CD4-positive, alpha-beta T cell (primary cell): ENCODE measurements at regions not wholly inside any gene's neighbourhood (a gene's known extent, or its start where the extent isn't known, plus 50 kb on each side); places are given as distances from the start of the nearest gene placed in this dataset.

Experiments
- ATAC-seq: fragments of 200-7000 bp; cut with Tn5 transposase; one replicate; pipeline ENCODE4 v1.10.0; 2022; ENCODE audit warnings: mild to moderate bottlenecking; ENCODE audit not compliant: poor library complexity
- CTCF ChIA-PET: fragments of 350-600 bp; sonication (Branson Sonifier 250); formaldehyde crosslinking; loops from one replicate; lab custom pipeline; 2021; ENCODE audit warnings: antibody characterized with exemption, inconsistent platforms; lab: Charles Lee
- POLR2A ChIA-PET: fragments of 350-600 bp; sonication (Branson Sonifier 250); formaldehyde crosslinking; loops from one replicate; lab custom pipeline; 2021; ENCODE audit warnings: antibody characterized with exemption, inconsistent platforms; lab: Charles Lee
- DNase-seq, 14 experiments: peaks; one replicate each; pipeline ENCODE4 v3.0.0-alpha.2; 2013 to 2020; ENCODE audit warnings: mixed read lengths in 2 of 14
- H3K27ac ChIP-seq, 2 donors: one replicate each; pipeline versions ENCODE4 v1.5.1 to v1.7.0; 2013; ENCODE audit warnings: low read length in 2 of 2, low read depth in 1 of 2, mild to moderate bottlenecking in 1 of 2
- H3K27me3 ChIP-seq, 2 experiments: 1 replicate in 1 of 2; 2 replicates in 1 of 2; pipeline versions ENCODE4 v1.6.1 to v1.7.0; 2013; ENCODE audit warnings: low read length in 2 of 2, control low read depth in 1 of 2, mild to moderate bottlenecking in 1 of 2, moderate library complexity in 1 of 2; ENCODE audit not compliant: insufficient read depth in 2 of 2, control insufficient read depth in 1 of 2
- H3K36me3 ChIP-seq: one replicate; pipeline ENCODE4 v1.6.1; 2013; ENCODE audit warnings: low read length, control low read depth; ENCODE audit not compliant: insufficient read depth
- H3K4me1 ChIP-seq: one replicate; pipeline ENCODE4 v1.6.1; 2013; ENCODE audit warnings: low read length, control low read depth; ENCODE audit not compliant: insufficient read depth
- H3K4me3 ChIP-seq: one replicate; pipeline ENCODE4 v1.5.1; 2013; ENCODE audit warnings: mild to moderate bottlenecking, low read length, moderate library complexity
- H3K9me3 ChIP-seq, 2 experiments: 1 replicate in 1 of 2; 2 replicates in 1 of 2; pipeline versions ENCODE4 v1.6.1 to v1.7.0; 2013; ENCODE audit warnings: low read length in 2 of 2, mild to moderate bottlenecking in 2 of 2, control low read depth in 1 of 2, moderate library complexity in 1 of 2; ENCODE audit not compliant: control insufficient read depth in 1 of 2, insufficient read depth in 1 of 2
- H3K27ac Mint-ChIP-seq: one replicate; pipeline ENCODE4 v1.8.0; 2020; ENCODE audit warnings: mixed read lengths
- H3K27me3 Mint-ChIP-seq: one replicate; pipeline ENCODE4 v1.8.0; 2021; ENCODE audit warnings: mixed read lengths
- H3K36me3 Mint-ChIP-seq: one replicate; pipeline ENCODE4 v1.8.0; 2021; ENCODE audit warnings: low read depth, mixed read lengths
- H3K4me1 Mint-ChIP-seq: one replicate; pipeline ENCODE4 v1.8.0; 2021; ENCODE audit warnings: low read depth, mixed read lengths
- H3K4me3 Mint-ChIP-seq: one replicate; pipeline ENCODE4 v1.8.0; 2020; ENCODE audit warnings: mild to moderate bottlenecking, mixed read lengths
- H3K9me3 Mint-ChIP-seq: one replicate; pipeline ENCODE4 v1.8.0; 2020; ENCODE audit warnings: mixed read lengths
- intact Hi-C, 2 experiments: fragments of 100-400 bp; cut with DNase I in 1 of 2; cut with micrococcal nuclease in 1 of 2; formaldehyde crosslinking; loops; one replicate each; pipeline versions ENCODE4 v1.15.1 to v1.9.0; 2023 to 2025; cut with DNase I, micrococcal nuclease
- TF ChIP-seq, protein P1 (sequence below): fragments of 200-600 bp; IDR thresholded peaks from one replicate; pipeline ENCODE4 v1.8.0; 2022; ENCODE audit warnings: antibody characterized with exemption, mild to moderate bottlenecking

DNA sequence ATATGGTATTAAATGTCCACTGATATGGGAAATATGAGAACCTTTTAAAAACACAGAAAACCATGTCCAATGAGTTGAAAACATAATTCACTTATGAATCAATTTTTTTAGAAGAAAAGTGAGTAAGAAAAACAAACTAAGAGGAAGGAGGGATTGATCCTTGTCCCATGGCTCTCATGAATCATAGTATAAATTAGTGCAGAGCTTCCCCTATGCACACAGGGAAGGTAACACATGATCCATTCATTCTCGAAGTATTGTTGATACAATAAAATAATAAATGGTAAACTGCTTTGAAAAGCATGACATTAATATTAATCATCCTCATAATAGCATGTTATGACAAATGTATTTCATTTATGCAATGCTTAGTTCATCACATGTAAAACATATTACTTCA is 872.0 kb upstream of the CNTNAP5 start:
- ChIA-PET POLR2A (no interaction called here), CTCF (no interaction called here)
- Mint-ChIP-seq H3K4me1 (no peaks in the 10 kb centered on the region), H3K36me3 (no peaks in the 10 kb centered on the region), H3K27ac (no peak overlapping the region), H3K9me3 (peaks cover 9% of the 10 kb centered on the region), H3K27me3 (no peaks in the 10 kb centered on the region), H3K4me3 (no peak overlapping the region)
- TF ChIP-seq, protein P1, sequence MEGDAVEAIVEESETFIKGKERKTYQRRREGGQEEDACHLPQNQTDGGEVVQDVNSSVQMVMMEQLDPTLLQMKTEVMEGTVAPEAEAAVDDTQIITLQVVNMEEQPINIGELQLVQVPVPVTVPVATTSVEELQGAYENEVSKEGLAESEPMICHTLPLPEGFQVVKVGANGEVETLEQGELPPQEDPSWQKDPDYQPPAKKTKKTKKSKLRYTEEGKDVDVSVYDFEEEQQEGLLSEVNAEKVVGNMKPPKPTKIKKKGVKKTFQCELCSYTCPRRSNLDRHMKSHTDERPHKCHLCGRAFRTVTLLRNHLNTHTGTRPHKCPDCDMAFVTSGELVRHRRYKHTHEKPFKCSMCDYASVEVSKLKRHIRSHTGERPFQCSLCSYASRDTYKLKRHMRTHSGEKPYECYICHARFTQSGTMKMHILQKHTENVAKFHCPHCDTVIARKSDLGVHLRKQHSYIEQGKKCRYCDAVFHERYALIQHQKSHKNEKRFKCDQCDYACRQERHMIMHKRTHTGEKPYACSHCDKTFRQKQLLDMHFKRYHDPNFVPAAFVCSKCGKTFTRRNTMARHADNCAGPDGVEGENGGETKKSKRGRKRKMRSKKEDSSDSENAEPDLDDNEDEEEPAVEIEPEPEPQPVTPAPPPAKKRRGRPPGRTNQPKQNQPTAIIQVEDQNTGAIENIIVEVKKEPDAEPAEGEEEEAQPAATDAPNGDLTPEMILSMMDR: no peak
- Histone ChIP-seq H3K36me3 (no peaks in the 10 kb centered on the region), H3K27me3 (no peaks in the 10 kb centered on the region), H3K27ac (no peak overlapping the region), H3K9me3 (no peaks in the 10 kb centered on the region), H3K4me3 (no peak overlapping the region), H3K4me1 (no peaks in the 10 kb centered on the region)
- no peak for ATAC-seq
- no peak for DNase-seq
- intact Hi-C loops: no loop called here

DNA sequence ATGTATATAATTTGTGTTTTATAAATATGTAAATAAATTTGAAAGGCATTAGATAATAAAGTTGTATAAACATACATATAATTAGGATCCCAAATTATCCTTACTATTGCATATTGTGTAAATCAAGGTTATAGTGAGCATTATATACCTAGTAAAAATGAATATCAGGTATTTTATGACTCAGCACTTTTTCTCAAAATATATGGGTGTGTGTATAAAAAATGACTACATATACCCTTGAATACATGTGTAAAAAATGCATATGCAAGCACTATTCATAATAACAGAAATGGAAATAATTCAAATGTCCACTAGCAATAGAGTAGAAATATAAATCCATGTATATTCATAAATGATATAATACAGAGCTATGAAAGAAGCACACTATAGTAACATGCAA is 870.9 kb upstream of the CNTNAP5 start:
- ChIA-PET CTCF (no interaction called here), POLR2A (no interaction called here)
- TF ChIP-seq, protein P1: no peak
- Histone ChIP-seq H3K4me1 (no peaks in the 10 kb centered on the region), H3K27me3 (no peaks in the 10 kb centered on the region), H3K9me3 (no peaks in the 10 kb centered on the region), H3K36me3 (no peaks in the 10 kb centered on the region), H3K27ac (no peak overlapping the region), H3K4me3 (no peak overlapping the region)
- DNase-seq (no peak), ATAC-seq (no peak)
- no peaks in the 10 kb centered on the region for H3K36me3 Mint-ChIP-seq
- no peaks in the 10 kb centered on the region for H3K4me1 Mint-ChIP-seq
- H3K9me3 Mint-ChIP-seq: peaks cover 6% of the 10 kb centered on the region
- intact Hi-C loops: no loop called here
- no peak overlapping the region for H3K4me3 Mint-ChIP-seq
- H3K27me3 Mint-ChIP-seq: no peaks in the 10 kb centered on the region
- no peak overlapping the region for H3K27ac Mint-ChIP-seq

DNA sequence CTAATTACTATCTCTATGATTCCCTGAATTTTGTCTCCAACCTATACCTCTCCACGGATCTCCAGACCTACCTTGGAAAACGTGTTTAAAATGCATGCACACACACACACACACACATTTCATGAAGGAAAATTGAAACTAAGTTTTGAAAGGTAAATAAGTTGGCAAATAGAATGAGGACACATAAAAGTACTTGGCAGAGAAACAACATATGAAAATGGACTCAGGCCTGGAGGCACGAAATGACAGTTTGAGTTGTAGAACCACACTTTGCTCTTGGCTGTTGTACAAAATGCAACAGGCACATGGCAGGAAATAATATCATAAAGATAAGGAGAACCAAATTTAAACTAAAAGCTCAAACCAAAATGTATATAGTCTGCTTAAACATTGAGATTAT is 868.1 kb upstream of the CNTNAP5 start:
- Histone ChIP-seq H3K4me1 (no peaks in the 10 kb centered on the region), H3K36me3 (no peaks in the 10 kb centered on the region), H3K9me3 (no peaks in the 10 kb centered on the region), H3K4me3 (no peak overlapping the region), H3K27ac (no peak overlapping the region), H3K27me3 (no peaks in the 10 kb centered on the region)
- ATAC-seq: no peak
- ChIA-PET CTCF (no interaction called here), POLR2A (no interaction called here)
- TF ChIP-seq, protein P1: no peak
- no peaks in the 10 kb centered on the region for H3K36me3 Mint-ChIP-seq
- H3K9me3 Mint-ChIP-seq: peaks cover 6% of the 10 kb centered on the region
- H3K4me1 Mint-ChIP-seq: no peaks in the 10 kb centered on the region
- intact Hi-C loops: no loop called here
- no peaks in the 10 kb centered on the region for H3K27me3 Mint-ChIP-seq
- no peak overlapping the region for H3K4me3 Mint-ChIP-seq
- no peak for DNase-seq
- no peak overlapping the region for H3K27ac Mint-ChIP-seq
